Mesenchymal stem cell (in vitro differentiated cells and primary cell): ENCODE measurements at regions not wholly inside any gene's neighbourhood (a gene's known extent, or its start where the extent isn't known, plus 50 kb on each side); places are given as distances from the start of the nearest gene placed in this dataset.

ENCODE experiments used
- DNase-seq: peaks from one replicate; pipeline ENCODE4 v3.0.0-alpha.2; 2013
- H2AFZ ChIP-seq: one replicate; pipeline ENCODE4 v1.6.1; 2013; ENCODE audit warnings: low read depth, mild to moderate bottlenecking, control low read depth, inconsistent platforms, low read length, moderate library complexity
- H2AK5ac ChIP-seq: 2 replicates; pipeline ENCODE4 v1.6.1; 2013; ENCODE audit warnings: low read length, moderate library complexity, mild to moderate bottlenecking, inconsistent platforms; ENCODE audit not compliant: severe bottlenecking
- H2BK120ac ChIP-seq: one replicate; pipeline ENCODE4 v1.6.1; 2013; ENCODE audit warnings: low read depth, mild to moderate bottlenecking, inconsistent platforms, low read length, moderate library complexity
- H2BK12ac ChIP-seq, 2 experiments: one replicate each; pipeline ENCODE4 v1.6.1; 2013; ENCODE audit warnings: inconsistent platforms in 2 of 2, low read length in 2 of 2, mild to moderate bottlenecking in 2 of 2, moderate library complexity in 2 of 2, control low read depth in 1 of 2
- H2BK15ac ChIP-seq: one replicate; pipeline ENCODE4 v1.6.1; 2013; ENCODE audit warnings: mild to moderate bottlenecking, low read depth, inconsistent platforms; ENCODE audit not compliant: poor library complexity, severe bottlenecking
- H2BK5ac ChIP-seq: 2 replicates; pipeline ENCODE4 v1.6.1; 2013; ENCODE audit warnings: low read depth, mild to moderate bottlenecking, low read length, control low read depth, inconsistent platforms; ENCODE audit not compliant: poor library complexity, severe bottlenecking
- H3K14ac ChIP-seq, 2 experiments: one replicate each; pipeline ENCODE4 v1.6.1; 2013; ENCODE audit warnings: inconsistent platforms in 2 of 2, low read length in 2 of 2, control low read depth in 1 of 2, mild to moderate bottlenecking in 1 of 2, moderate library complexity in 1 of 2
- H3K18ac ChIP-seq, 2 experiments: one replicate each; pipeline ENCODE4 v1.6.1; 2013; ENCODE audit warnings: inconsistent platforms in 2 of 2, low read length in 2 of 2, control low read depth in 1 of 2, low read depth in 1 of 2, mild to moderate bottlenecking in 1 of 2
- H3K23ac ChIP-seq, 2 experiments: one replicate each; pipeline ENCODE4 v1.6.1; 2013; ENCODE audit warnings: inconsistent platforms in 2 of 2, low read length in 2 of 2, mild to moderate bottlenecking in 2 of 2, moderate library complexity in 2 of 2, control low read depth in 1 of 2
- H3K27ac ChIP-seq: 2 replicates; pipeline ENCODE4 v1.5.1; 2013; ENCODE audit warnings: mild to moderate bottlenecking, moderate library complexity, low read length, control low read depth, inconsistent platforms; ENCODE audit not compliant: poor library complexity, severe bottlenecking
- H3K27me3 ChIP-seq, 2 experiments: 2 replicates each; pipeline versions ENCODE4 v1.6.1 to v1.7.0; 2013; ENCODE audit warnings: low read length in 2 of 2, mild to moderate bottlenecking in 2 of 2, moderate library complexity in 2 of 2, control low read depth in 1 of 2, inconsistent platforms in 1 of 2; ENCODE audit not compliant: control insufficient read depth in 1 of 2, insufficient read depth in 1 of 2
- H3K36me3 ChIP-seq, 2 experiments: 2 replicates each; pipeline versions ENCODE4 v1.6.1 to v1.7.0; 2013; ENCODE audit warnings: low read length in 2 of 2, control low read depth in 1 of 2, inconsistent platforms in 1 of 2, low read depth in 1 of 2, mild to moderate bottlenecking in 1 of 2; ENCODE audit not compliant: insufficient read depth in 2 of 2, control insufficient read depth in 1 of 2
- H3K4ac ChIP-seq, 2 experiments: one replicate each; pipeline ENCODE4 v1.6.1; 2013; ENCODE audit warnings: inconsistent platforms in 2 of 2, low read length in 2 of 2, mild to moderate bottlenecking in 2 of 2, moderate library complexity in 2 of 2, control low read depth in 1 of 2, low read depth in 1 of 2
- H3K4me1 ChIP-seq: 2 replicates; pipeline ENCODE4 v1.6.1; 2013; ENCODE audit warnings: low read depth, low read length, control low read depth; ENCODE audit not compliant: control insufficient read depth, insufficient read depth
- H3K4me2 ChIP-seq: 2 replicates; pipeline ENCODE4 v1.6.1; 2013; ENCODE audit warnings: low read length, mild to moderate bottlenecking, inconsistent platforms; ENCODE audit not compliant: poor library complexity, severe bottlenecking
- H3K4me3 ChIP-seq, 2 experiments: 2 replicates each; pipeline versions ENCODE4 v1.5.1 to v1.7.0; 2013; ENCODE audit warnings: low read length in 2 of 2, mild to moderate bottlenecking in 2 of 2, control low read depth in 1 of 2, low read depth in 1 of 2; ENCODE audit not compliant: insufficient read depth in 1 of 2
- H3K79me1 ChIP-seq: replicated peaks from 2 replicates; pipeline ENCODE4 v1.6.1; 2013; ENCODE audit warnings: mild to moderate bottlenecking, control low read depth, low read length, inconsistent platforms; ENCODE audit not compliant: poor library complexity, severe bottlenecking
- H3K9ac ChIP-seq: 2 replicates; pipeline ENCODE4 v1.7.0; 2013; ENCODE audit warnings: mild to moderate bottlenecking, low read length, moderate library complexity
- H3K9me3 ChIP-seq: 2 replicates; pipeline ENCODE4 v1.7.0; 2013; ENCODE audit warnings: mild to moderate bottlenecking, low read length; ENCODE audit not compliant: control insufficient read depth
- H4K8ac ChIP-seq: one replicate; pipeline ENCODE4 v1.6.1; 2013; ENCODE audit warnings: inconsistent platforms, mild to moderate bottlenecking, low read length, moderate library complexity
- H4K91ac ChIP-seq: one replicate; pipeline ENCODE4 v1.6.1; 2013; ENCODE audit warnings: mild to moderate bottlenecking, low read length, inconsistent platforms
- WGBS: methylation state at CpG from one replicate; pipeline ENCODE4 v1.1.7; 2013; ENCODE audit warnings: mixed read lengths; 5-methylcytosine and 5-hydroxymethylcytosine counted together

- no peak overlapping the region for H2BK5ac ChIP-seq
- no peak overlapping the region for H2BK15ac ChIP-seq
- no peaks in the 10 kb centered on the region for H3K4me1 ChIP-seq
- no peak overlapping the region for H3K9ac ChIP-seq
- H3K4me3 ChIP-seq = no peak overlapping the region
- H3K79me1 ChIP-seq = no peaks in the 10 kb centered on the region
- no peaks in the 10 kb centered on the region for H3K27me3 ChIP-seq
- H3K4me2 ChIP-seq = no peak overlapping the region
- H2BK120ac ChIP-seq = no peak overlapping the region
- H2AFZ ChIP-seq = no peak overlapping the region
- no peak overlapping the region for H3K23ac ChIP-seq
- H3K27ac ChIP-seq = no peak overlapping the region
- H3K9me3 ChIP-seq = peaks cover 7% of the 10 kb centered on the region
- no peak overlapping the region for H2AK5ac ChIP-seq
- no peak overlapping the region for H3K18ac ChIP-seq
- H4K91ac ChIP-seq = no peak overlapping the region
- H3K4ac ChIP-seq = no peak overlapping the region
- no peak overlapping the region for H2BK12ac ChIP-seq
- no peak for DNase-seq
- no peak overlapping the region for H3K14ac ChIP-seq
- no peaks in the 10 kb centered on the region for H3K36me3 ChIP-seq
- no CpG with 5 or more reads among the region's 2 CpGs for WGBS
- no peak overlapping the region for H4K8ac ChIP-seq
These were observed 170.5 kb upstream of the EMCN start for GRCh38 chr4:100688368-100688767.

- Histone ChIP-seq H3K18ac (no peak overlapping the region), H3K9ac (no peak overlapping the region), H2AK5ac (no peak overlapping the region), H3K4me1 (no peaks in the 10 kb centered on the region), H2BK15ac (no peak overlapping the region), H4K8ac (no peak overlapping the region), H4K91ac (no peak overlapping the region), H3K4me2 (no peak overlapping the region), H2BK12ac (no peak overlapping the region), H3K27ac (no peak overlapping the region), H3K79me1 (no peaks in the 10 kb centered on the region), H3K27me3 (no peaks in the 10 kb centered on the region), H3K14ac (peak overlapping the region in 1 of 2 experiments; percentile 38), H2AFZ (no peak overlapping the region), H3K4me3 (no peak overlapping the region), H3K36me3 (no peaks in the 10 kb centered on the region), H3K23ac (no peak overlapping the region), H2BK120ac (no peak overlapping the region), H3K4ac (no peak overlapping the region), H2BK5ac (no peak overlapping the region), H3K9me3 (peaks cover 7% of the 10 kb centered on the region)
- no peak for DNase-seq
- WGBS = 87% methylated on average over 10 of the region's 12 CpGs
These were observed 164.8 kb upstream of the EMCN start for GRCh38 chr4:100682477-100683218.

DNA sequence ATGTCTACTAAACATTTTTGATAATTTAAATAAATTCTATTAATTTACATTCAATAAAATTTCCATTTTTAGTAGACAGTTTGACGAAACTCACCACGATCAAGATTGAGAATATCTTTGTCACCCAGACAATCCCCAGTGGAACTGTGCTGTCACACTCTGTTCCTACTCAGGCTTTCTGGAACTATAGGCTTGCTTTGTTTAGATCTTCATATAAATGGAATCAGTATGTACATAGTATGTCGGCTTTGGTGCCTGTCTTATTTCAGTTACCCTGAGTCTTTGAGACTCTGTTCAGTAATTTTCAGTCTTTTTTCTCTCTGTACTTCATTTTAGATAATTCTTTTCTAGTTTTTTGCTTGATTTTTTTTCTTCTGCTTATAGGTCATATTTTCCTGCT is 163.5 kb upstream of the EMCN start:
- Histone ChIP-seq H3K9ac (no peak overlapping the region), H3K27ac (no peak overlapping the region), H3K4me1 (no peaks in the 10 kb centered on the region), H2BK15ac (no peak overlapping the region), H3K18ac (no peak overlapping the region), H2BK12ac (no peak overlapping the region), H2AFZ (no peak overlapping the region), H2AK5ac (no peak overlapping the region), H3K4me3 (no peak overlapping the region), H3K14ac (no peak overlapping the region), H3K23ac (no peak overlapping the region), H3K4ac (no peak overlapping the region), H4K8ac (no peak overlapping the region), H3K79me1 (no peaks in the 10 kb centered on the region), H3K9me3 (peaks cover 7% of the 10 kb centered on the region), H3K4me2 (no peak overlapping the region), H2BK120ac (no peak overlapping the region), H3K27me3 (no peaks in the 10 kb centered on the region), H3K36me3 (no peaks in the 10 kb centered on the region), H2BK5ac (no peak overlapping the region), H4K91ac (no peak overlapping the region)
- no peak for DNase-seq
- 92% methylated on average over 2 of the region's 3 CpGs for WGBS

GRCh38 chr4:100679926-100680325 is 162.1 kb upstream of the EMCN start:
- Histone ChIP-seq H2BK12ac (no peak overlapping the region), H2AK5ac (no peak overlapping the region), H3K14ac (no peak overlapping the region), H3K18ac (no peak overlapping the region), H2AFZ (no peak overlapping the region), H3K4me1 (no peaks in the 10 kb centered on the region), H3K4ac (no peak overlapping the region), H3K9ac (no peak overlapping the region), H3K4me2 (no peak overlapping the region), H3K4me3 (no peak overlapping the region), H3K36me3 (no peaks in the 10 kb centered on the region), H4K91ac (no peak overlapping the region), H3K9me3 (peaks cover 3% of the 10 kb centered on the region), H3K27me3 (no peaks in the 10 kb centered on the region), H2BK5ac (no peak overlapping the region), H3K27ac (no peak overlapping the region), H2BK120ac (no peak overlapping the region), H3K23ac (no peak overlapping the region), H2BK15ac (no peak overlapping the region), H4K8ac (no peak overlapping the region), H3K79me1 (no peaks in the 10 kb centered on the region)
- 69% methylated on average over 1 of the region's 1 CpG for WGBS
- no peak for DNase-seq
